ENCODE measurements at regions not wholly inside any gene's neighbourhood (a gene's known extent, or its start where the extent isn't known, plus 50 kb on each side); places are given as distances from the start of the nearest gene placed in this dataset.

- H3K36me3 ChIP-seq = no peaks in the 10 kb centered on the region
- no peak overlapping the region for H3K4me3 ChIP-seq (ENCODE audit: low read depth, low read length)
- DNase-seq = no peak
- no peaks in the 10 kb centered on the region for H3K9me3 ChIP-seq (ENCODE audit: severe bottlenecking)
- H3K27ac ChIP-seq = no peak overlapping the region
- H3K27me3 ChIP-seq (ENCODE audit: insufficient read depth, low read depth, severe bottlenecking) = no peaks in the 10 kb centered on the region
- TF ChIP-seq CTCF (IDR thresholded peaks at IDR 0.05; ENCODE audit: low read depth, low read length) = no peak
Observed at GRCh38 chr1:222912730-222913129, 97.9 kb downstream of the DISP1 start.

GRCh38 chr1:222914861-222915632 is 100.2 kb downstream of the DISP1 start:
- no peak for TF ChIP-seq CTCF (IDR thresholded peaks at IDR 0.05; ENCODE audit: low read depth, low read length)
- Histone ChIP-seq H3K27ac (no peak overlapping the region), H3K9me3 (ENCODE audit: severe bottlenecking) (no peaks in the 10 kb centered on the region), H3K4me3 (ENCODE audit: low read depth, low read length) (no peak overlapping the region), H3K36me3 (no peaks in the 10 kb centered on the region), H3K27me3 (ENCODE audit: insufficient read depth, low read depth, severe bottlenecking) (no peaks in the 10 kb centered on the region)
- DNase-seq = no peak

GRCh38 chr1:222916100-222916499 is 101.3 kb downstream of the DISP1 start:
- TF ChIP-seq CTCF (IDR thresholded peaks at IDR 0.05; ENCODE audit: low read depth, low read length) = no peak
- no peak overlapping the region for H3K4me3 ChIP-seq (ENCODE audit: low read depth, low read length)
- no peaks in the 10 kb centered on the region for H3K27me3 ChIP-seq (ENCODE audit: insufficient read depth, low read depth, severe bottlenecking)
- DNase-seq = no peak
- no peaks in the 10 kb centered on the region for H3K9me3 ChIP-seq (ENCODE audit: severe bottlenecking)
- H3K27ac ChIP-seq = no peak overlapping the region
- H3K36me3 ChIP-seq = no peaks in the 10 kb centered on the region

GRCh38 chr1:222918801-222919477 is 104.1 kb downstream of the DISP1 start:
- H3K9me3 ChIP-seq (ENCODE audit: severe bottlenecking) = no peaks in the 10 kb centered on the region
- TF ChIP-seq CTCF (IDR thresholded peaks at IDR 0.05; ENCODE audit: low read depth, low read length) = no peak
- no peak for DNase-seq
- no peak overlapping the region for H3K27ac ChIP-seq
- H3K4me3 ChIP-seq (ENCODE audit: low read depth, low read length) = no peak overlapping the region
- H3K27me3 ChIP-seq (ENCODE audit: insufficient read depth, low read depth, severe bottlenecking) = no peaks in the 10 kb centered on the region
- no peaks in the 10 kb centered on the region for H3K36me3 ChIP-seq

GRCh38 chr1:222919478-222919865 is 104.6 kb downstream of the DISP1 start:
- no peak overlapping the region for H3K27ac ChIP-seq
- H3K4me3 ChIP-seq (ENCODE audit: low read depth, low read length) = no peak overlapping the region
- TF ChIP-seq CTCF (IDR thresholded peaks at IDR 0.05; ENCODE audit: low read depth, low read length) = no peak
- H3K9me3 ChIP-seq (ENCODE audit: severe bottlenecking) = no peaks in the 10 kb centered on the region
- DNase-seq = no peak
- H3K27me3 ChIP-seq (ENCODE audit: insufficient read depth, low read depth, severe bottlenecking) = no peaks in the 10 kb centered on the region
- no peaks in the 10 kb centered on the region for H3K36me3 ChIP-seq

All from WERI-Rb-1 (cell line).